Ishikawa (cell line): ENCODE measurements at regions not wholly inside any gene's neighbourhood (a gene's known extent, or its start where the extent isn't known, plus 50 kb on each side); places are given as distances from the start of the nearest gene placed in this dataset.

Experiments used
- CEBPB ChIP-seq: IDR thresholded peaks from 2 replicates; pipeline ENCODE4 v1.6.1; 2012
- CREB1 ChIP-seq: IDR thresholded peaks from 2 replicates; pipeline ENCODE4 v1.6.1; 2012; ENCODE audit warnings: low read depth
- EGR1 ChIP-seq: IDR thresholded peaks from 2 replicates; pipeline ENCODE4 v1.6.1; 2012
- EP300 ChIP-seq: IDR thresholded peaks from 2 replicates; pipeline ENCODE4 v1.6.1; 2012; ENCODE audit warnings: borderline replicate concordance
- FOXM1 ChIP-seq: IDR thresholded peaks from 2 replicates; pipeline ENCODE4 v1.6.1; 2012; ENCODE audit warnings: low read depth, borderline replicate concordance
- NFIC ChIP-seq: IDR thresholded peaks from 2 replicates; pipeline ENCODE4 v1.6.1; 2012
- RAD21 ChIP-seq: IDR thresholded peaks from 2 replicates; pipeline ENCODE4 v1.6.1; 2012; ENCODE audit warnings: low read depth
- TAF1 ChIP-seq: IDR thresholded peaks from 2 replicates; pipeline ENCODE4 v1.6.1; 2012; ENCODE audit warnings: low read depth, mild to moderate bottlenecking
- TCF12 ChIP-seq: IDR thresholded peaks from 2 replicates; pipeline ENCODE4 v1.6.1; 2012; ENCODE audit warnings: low read depth
- TEAD4 ChIP-seq: IDR thresholded peaks from 2 replicates; pipeline ENCODE4 v1.6.1; 2012
- YY1 ChIP-seq: IDR thresholded peaks from 2 replicates; pipeline ENCODE4 v1.6.1; 2012; ENCODE audit warnings: low read depth
- ZBTB7A ChIP-seq: IDR thresholded peaks from 2 replicates; pipeline ENCODE4 v1.6.1; 2012; ENCODE audit warnings: low read depth
- TF ChIP-seq, protein P1 (sequence below): IDR thresholded peaks from 2 replicates; pipeline ENCODE4 v1.6.1; 2012
- TF ChIP-seq, protein P2 (sequence below): IDR thresholded peaks from 2 replicates; pipeline ENCODE4 v1.6.1; 2012
- TF ChIP-seq, protein P3 (sequence below): IDR thresholded peaks from 2 replicates; pipeline ENCODE4 v1.6.1; 2012; ENCODE audit warnings: low read depth, mild to moderate bottlenecking

DNA sequence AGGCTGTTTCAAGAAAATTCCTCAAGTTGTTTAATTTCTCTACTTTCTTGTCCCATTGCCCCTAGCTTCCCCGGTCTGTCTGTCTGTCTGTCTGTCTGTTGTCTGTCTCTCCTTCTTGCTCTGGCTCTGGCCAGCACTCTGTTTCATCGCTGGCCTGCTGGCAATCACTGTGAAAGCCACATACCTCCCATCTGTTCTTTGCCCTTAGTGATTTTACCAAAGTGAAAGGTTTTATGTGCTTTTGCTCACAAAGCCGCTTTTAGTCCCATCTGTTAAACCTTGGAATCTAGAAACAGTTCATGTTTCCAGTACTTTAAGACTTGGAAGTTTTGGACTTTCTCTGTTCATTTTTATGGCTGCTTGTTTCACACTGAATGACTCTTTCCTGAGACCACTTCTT is 87.8 kb upstream of the EXOC2 start:
- TF ChIP-seq, protein P1, sequence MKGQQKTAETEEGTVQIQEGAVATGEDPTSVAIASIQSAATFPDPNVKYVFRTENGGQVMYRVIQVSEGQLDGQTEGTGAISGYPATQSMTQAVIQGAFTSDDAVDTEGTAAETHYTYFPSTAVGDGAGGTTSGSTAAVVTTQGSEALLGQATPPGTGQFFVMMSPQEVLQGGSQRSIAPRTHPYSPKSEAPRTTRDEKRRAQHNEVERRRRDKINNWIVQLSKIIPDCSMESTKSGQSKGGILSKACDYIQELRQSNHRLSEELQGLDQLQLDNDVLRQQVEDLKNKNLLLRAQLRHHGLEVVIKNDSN: no peak
- TF ChIP-seq EGR1 (no peak), FOXM1 (no peak), ZBTB7A (no peak), EP300 (no peak), NFIC (no peak)
- TF ChIP-seq, protein P2, sequence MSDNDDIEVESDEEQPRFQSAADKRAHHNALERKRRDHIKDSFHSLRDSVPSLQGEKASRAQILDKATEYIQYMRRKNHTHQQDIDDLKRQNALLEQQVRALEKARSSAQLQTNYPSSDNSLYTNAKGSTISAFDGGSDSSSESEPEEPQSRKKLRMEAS: no peak

DNA sequence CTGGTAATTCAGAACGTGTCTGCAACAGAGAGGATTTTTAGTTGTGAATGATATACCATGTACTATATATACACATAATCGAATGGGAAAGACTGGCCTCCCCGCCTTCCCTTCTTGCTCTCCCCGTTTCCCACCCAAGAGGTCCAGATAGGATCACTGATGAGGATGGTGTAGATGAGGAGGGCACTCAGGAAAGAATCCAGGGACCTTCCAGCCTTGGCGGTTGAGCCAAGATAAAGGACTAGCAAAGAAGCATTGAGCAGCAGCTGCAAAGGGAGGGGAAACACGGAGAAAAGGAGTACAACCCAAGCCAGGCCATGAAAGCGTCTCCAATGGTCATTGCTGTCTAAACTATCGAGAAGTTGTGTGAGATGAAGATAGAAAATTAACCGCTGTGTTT is 84.0 kb upstream of the EXOC2 start:
- TF ChIP-seq YY1: no peak
- TF ChIP-seq, protein P1: no peak
- no peak for TF ChIP-seq TCF12
- no peak for TF ChIP-seq RAD21
- no peak for TF ChIP-seq TEAD4
- TF ChIP-seq FOXM1: no peak
- TF ChIP-seq EGR1: no peak
- TF ChIP-seq NFIC: no peak
- TF ChIP-seq ZBTB7A: no peak
- no peak for TF ChIP-seq TAF1
- no peak for TF ChIP-seq CREB1
- TF ChIP-seq EP300: no peak
- TF ChIP-seq CEBPB: no peak
- TF ChIP-seq, protein P2: no peak
- TF ChIP-seq, protein P3, sequence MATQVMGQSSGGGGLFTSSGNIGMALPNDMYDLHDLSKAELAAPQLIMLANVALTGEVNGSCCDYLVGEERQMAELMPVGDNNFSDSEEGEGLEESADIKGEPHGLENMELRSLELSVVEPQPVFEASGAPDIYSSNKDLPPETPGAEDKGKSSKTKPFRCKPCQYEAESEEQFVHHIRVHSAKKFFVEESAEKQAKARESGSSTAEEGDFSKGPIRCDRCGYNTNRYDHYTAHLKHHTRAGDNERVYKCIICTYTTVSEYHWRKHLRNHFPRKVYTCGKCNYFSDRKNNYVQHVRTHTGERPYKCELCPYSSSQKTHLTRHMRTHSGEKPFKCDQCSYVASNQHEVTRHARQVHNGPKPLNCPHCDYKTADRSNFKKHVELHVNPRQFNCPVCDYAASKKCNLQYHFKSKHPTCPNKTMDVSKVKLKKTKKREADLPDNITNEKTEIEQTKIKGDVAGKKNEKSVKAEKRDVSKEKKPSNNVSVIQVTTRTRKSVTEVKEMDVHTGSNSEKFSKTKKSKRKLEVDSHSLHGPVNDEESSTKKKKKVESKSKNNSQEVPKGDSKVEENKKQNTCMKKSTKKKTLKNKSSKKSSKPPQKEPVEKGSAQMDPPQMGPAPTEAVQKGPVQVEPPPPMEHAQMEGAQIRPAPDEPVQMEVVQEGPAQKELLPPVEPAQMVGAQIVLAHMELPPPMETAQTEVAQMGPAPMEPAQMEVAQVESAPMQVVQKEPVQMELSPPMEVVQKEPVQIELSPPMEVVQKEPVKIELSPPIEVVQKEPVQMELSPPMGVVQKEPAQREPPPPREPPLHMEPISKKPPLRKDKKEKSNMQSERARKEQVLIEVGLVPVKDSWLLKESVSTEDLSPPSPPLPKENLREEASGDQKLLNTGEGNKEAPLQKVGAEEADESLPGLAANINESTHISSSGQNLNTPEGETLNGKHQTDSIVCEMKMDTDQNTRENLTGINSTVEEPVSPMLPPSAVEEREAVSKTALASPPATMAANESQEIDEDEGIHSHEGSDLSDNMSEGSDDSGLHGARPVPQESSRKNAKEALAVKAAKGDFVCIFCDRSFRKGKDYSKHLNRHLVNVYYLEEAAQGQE: no peak

DNA sequence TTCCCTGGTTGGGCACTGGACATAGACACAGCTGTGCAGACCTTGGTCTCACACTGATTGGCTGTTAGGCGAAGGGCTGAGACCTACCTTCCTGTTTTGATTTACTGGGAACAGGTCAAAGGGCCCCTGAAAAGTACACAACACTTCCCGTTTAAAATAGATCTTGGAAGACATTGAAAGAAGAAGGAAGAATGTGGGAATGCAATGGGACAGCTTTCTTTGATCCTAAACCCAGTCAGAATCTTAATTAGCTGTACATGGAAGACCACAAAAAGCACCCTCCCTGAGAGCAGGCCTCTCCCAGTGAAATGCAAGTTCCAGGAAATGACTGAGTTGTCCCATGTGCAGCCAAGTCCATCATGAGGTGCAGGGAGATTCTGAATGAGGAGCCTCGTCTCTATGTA is 83.6 kb upstream of the EXOC2 start:
- TF ChIP-seq NFIC: no peak
- TF ChIP-seq YY1: no peak
- TF ChIP-seq CEBPB: no peak
- TF ChIP-seq FOXM1: no peak

DNA sequence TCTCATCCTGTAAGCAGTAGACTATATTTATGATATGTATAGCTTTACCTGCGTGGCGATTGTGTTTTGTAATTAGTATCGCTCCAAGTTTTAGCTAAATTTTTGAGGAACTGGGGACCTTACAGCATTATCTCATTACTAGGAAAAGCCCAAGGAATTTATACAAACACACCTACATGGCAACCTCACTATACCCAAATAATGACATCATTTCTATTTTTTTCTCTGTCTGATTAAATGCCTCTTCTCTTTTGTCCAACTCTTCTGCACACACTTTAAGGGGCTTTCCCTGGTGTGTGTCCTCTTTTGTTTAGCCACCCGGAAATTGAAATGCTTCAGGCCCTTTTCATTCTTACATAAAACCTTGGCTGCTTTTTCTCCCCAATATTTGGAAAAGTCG is 82.9 kb upstream of the EXOC2 start:
- TF ChIP-seq EP300: no peak
- no peak for TF ChIP-seq ZBTB7A
- TF ChIP-seq EGR1: no peak
- TF ChIP-seq, protein P1: no peak
- no peak for TF ChIP-seq FOXM1
- TF ChIP-seq NFIC: no peak
- TF ChIP-seq CREB1: no peak
- TF ChIP-seq YY1: no peak
- no peak for TF ChIP-seq CEBPB
- TF ChIP-seq RAD21: no peak
- TF ChIP-seq, protein P2: no peak

DNA sequence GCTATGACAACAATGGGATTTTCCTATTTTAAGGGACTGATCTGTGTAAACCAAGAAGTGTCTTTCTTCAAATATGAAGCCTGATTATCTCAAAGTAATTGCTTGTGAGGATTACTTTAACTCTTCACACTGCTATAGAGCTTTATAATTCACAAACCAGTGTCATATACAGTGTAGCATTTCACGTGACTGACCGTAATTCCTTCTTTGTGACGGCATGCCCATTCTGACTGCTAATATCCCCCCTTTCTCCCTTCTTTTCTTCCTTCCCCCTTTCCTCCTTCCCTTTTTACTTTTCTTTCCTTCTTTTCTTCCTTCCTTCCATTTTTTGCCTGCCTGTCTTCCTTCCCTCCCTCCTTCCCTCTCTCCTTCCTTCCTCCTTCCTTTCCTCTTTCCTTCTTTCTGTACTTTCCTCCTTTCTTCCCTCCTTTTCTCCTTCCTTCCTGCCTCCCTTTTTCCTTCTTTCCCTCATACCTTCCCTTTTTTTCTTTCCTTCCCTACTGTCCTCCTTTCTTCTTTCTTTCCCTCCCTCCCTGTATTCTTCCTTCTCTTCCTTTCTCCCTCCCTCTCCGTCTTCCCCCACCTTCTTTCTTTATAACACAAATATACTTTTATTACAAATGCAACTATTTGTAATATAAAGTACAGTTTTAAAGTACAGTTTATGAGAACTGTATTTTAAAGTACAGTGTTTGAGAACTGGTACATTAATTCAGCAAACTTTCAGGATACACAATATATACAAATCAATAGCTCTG is 75.0 kb upstream of the EXOC2 start:
- TF ChIP-seq EP300 (no peak), YY1 (no peak), TAF1 (no peak), NFIC (no peak), ZBTB7A (no peak)

DNA sequence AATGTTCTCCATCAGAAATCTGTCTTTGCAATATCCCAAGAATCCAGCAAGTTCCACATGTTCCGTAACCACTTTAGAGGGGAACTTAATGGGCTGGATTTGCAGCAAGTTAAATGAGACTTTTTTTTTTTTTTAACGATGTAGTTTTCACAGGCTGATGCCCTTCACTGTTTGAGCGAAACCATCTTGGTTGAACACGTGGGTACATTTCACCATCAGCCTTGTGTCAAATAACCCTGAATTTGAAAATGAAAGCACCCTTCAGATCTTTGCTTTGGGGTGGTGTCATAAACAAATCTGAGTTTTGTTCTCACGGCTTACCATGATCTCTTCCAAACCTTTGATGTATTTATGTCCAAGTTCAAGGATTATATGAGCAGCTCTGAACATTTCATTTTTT is 73.7 kb upstream of the EXOC2 start:
- TF ChIP-seq EGR1 (no peak), TCF12 (no peak), FOXM1 (no peak), NFIC (no peak), CREB1 (no peak), EP300 (no peak), CEBPB (no peak), TEAD4 (no peak), YY1 (no peak)
- TF ChIP-seq, protein P2: no peak
- TF ChIP-seq, protein P3: no peak
